GDM1 (cell line): ENCODE measurements at regions not wholly inside any gene's neighbourhood (a gene's known extent, or its start where the extent isn't known, plus 50 kb on each side); places are given as distances from the start of the nearest gene placed in this dataset.
"Not testable (repeated sequence)": the region's sequence is repeated elsewhere in the genome, so short reads cannot be mapped to it uniquely, and the experiment has no call there.

Source experiments
- DNase-seq: peaks from one replicate; lab custom pipeline; 2025; lab: John Stamatoyannopoulos, UW

DNA sequence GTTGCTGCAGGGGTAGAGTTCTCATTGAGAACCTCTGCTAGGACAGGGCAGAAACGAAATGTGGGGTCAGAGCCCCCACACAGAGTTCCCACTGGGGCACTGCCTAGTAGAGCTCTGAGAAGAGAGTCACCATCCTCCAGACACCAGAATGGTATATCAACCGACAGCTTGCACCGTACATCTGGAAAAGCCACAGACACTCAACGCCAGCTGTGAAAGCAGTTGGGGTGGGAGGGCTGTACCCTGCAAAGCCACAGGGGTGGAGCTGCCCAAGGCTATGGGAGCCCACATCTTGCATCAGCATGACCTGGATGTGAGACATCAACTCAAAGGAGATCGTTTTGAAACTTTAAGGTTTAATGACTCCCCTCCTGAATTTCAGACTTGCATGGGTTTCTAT, 284.0 kb upstream of the DEPDC1 start:
- no peak for DNase-seq

DNA sequence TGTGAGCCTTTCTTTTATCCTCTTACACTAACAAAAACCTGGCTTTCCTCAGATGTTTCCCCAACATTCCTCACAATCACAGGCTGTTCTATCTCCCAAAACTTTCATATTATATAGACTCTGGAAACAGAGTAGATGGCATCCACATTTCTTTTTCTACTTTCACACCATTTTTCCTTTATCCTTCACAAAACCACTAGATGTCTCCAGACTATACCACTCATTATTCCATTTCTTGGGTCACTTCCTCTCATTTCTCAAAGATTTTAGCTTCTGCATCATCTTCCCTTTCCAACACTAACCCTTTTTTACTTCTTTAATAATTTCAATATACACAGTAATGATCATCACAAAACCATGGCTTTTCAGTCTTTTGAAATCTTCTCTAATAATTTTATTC, 286.0 kb upstream of the DEPDC1 start:
- no peak for DNase-seq

DNA sequence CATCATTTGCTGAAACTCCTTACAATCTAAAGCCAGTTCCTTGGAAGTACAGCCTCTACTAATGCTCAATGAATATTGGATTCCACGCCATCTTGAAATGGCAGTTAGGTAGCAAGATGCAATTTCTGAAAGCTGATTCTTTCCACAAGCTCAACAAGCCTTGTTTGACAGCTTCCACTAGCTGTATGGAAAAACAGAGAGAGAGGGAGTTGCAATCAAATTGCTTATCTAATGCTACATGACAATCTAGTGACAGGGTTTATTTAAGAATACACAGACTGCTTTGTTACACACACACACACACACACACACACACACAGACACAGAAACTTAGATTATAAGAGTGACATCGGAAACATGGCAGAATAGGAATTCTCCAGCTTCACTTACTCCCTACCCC, 288.4 kb upstream of the DEPDC1 start:
- no peak for DNase-seq

DNA sequence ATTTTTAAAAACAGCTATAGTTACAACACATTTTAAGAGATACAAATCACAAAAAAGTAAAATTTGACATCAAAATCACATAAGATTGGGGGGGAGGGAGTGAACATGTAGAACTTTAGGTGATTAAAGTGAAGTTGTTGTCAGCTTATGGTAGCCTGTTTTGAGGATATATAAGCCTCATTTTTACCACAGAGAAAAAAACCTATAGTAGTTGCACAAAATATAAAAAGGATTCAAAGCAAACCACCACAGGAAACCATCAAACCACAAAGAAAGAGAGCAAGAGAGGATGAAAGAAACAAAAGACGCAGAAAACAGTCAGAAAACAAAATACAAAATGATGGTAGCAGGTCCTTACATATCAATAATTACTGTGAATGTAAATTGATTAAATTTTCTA, 291.9 kb upstream of the DEPDC1 start:
- no peak for DNase-seq

DNA sequence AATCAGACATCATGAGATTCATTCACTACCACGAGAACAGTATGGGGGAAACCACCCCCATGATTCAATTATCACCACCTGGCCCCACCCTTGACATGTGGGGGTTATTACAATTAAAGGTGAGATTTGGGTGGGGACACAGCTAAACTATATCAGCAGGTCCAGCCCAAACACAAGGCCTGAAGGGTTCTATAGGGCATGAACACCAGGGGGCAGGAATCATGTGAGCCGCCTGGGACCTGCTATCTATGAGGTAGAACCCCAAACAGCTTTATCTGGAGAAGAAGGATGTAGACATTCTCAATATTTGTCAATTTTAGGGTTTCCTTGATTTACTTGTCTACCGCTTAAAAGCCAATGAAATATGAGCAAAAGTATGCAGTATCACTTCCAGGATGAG, 294.9 kb upstream of the DEPDC1 start:
- DNase-seq, result no peak

DNA sequence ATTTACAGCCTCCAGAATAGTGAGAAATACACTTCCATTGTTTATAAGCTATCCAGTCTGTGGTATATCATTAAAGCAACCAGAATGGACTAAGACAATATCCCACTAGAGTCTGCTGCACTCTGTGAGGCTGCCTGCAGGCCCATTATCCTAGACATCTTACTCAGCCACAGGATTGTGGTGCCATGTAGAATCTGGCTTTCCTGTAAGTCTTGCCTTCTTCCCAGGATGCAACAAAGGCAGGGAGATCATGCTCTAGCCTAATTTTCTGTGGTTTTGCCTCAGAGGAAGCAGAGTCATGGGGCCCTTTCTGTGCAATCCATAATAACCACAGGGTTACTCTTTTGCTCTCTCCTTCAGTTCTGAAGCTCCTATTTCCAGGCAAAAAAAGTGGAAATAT, 299.1 kb upstream of the DEPDC1 start:
- no peak for DNase-seq

DNA sequence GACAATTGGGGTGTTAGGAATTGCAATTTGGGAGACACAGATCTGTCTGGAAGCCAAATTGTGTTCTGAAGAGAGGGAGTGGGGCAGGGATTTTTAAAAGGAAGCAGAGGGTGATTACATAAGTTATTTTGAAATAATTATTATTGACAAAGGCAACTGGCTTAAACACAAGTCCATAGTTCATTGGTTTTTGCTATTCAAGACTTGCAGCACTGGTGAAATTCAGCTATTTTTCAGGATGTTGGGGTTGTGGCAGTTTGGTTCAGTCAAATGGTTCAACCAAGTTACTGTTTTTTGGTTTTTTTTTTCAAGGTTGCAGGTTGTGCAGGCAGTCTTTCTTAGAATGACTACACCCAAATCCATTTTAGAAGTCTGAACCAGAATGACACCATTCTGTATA, 300.0 kb upstream of the DEPDC1 start:
- DNase-seq, result no peak

DNA sequence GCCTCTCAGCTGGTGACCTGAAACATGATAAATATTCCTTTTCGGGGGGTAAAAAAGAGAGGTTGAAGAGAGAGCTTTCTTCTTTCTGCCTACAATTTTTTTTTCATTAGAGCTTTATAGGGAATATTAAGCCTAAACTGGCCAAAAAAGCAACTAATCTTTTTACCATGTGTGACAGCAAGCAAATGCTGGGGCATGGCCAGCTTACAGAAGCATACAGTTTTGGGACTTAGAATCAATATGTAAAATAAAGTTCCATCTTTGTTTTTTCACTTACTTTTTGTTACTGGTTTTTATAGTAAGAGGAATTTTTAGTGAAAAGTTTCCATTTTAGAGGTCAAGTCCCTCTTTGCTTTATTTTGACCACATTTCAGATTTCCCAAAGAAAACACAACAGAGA, 301.2 kb upstream of the DEPDC1 start:
- DNase-seq, result no peak

DNA sequence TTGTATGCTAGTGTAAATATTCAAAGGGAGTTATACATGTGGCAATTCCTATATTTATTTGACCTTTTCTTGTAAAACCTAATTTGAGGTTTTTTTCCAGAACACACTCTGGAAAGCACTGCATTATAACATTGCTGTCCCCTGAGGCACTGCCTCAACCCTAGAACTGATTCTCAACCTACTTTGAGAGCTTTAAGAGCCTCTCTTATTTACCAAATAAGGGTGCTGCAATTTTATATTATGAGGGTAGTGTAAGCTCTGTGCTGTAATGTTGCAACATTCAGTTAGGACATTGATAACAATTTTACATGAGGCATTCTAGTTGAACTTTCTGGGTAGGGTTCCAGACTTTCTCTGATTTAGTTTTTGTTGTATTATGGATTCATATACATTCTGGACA, 302.2 kb upstream of the DEPDC1 start:
- no peak for DNase-seq

DNA sequence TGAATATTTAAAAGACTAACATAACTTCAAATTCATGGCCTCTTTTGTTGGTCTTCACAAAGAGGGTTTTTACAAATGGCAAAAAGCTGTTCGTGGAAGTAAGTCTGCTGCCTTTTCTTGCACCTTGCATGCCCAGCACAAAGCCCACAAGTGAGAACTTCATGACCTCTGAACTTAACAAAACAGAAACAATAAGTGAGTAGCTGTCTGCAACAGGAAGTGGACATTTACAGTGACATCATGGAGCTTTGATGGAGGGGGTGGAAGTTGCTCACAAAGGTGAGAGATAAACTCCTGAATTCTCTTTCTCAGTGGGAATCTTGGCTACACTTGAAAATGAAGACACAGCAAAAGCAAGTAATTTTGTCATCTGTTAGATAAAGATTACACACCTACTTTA, 303.3 kb upstream of the DEPDC1 start:
- DNase-seq, result no peak

DNA sequence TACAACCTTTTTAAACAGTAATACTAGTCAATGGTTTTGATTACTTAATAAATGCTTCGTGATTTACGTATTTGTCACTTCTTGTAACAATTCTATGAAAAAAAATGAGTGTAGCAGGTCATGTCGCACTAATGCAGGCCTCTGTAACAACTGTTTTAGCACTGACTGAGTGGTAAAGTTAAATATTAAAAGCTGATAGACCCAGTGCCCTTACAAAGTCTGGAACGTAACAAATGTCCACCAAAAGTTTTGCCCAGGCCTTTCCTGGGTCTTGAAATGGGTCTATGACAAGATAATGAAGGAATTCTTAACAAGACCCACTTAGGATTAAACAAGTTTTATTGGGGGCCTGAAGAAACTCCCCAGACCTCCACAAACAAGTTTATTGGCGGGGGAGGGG, 304.6 kb upstream of the DEPDC1 start:
- DNase-seq, result no peak

DNA sequence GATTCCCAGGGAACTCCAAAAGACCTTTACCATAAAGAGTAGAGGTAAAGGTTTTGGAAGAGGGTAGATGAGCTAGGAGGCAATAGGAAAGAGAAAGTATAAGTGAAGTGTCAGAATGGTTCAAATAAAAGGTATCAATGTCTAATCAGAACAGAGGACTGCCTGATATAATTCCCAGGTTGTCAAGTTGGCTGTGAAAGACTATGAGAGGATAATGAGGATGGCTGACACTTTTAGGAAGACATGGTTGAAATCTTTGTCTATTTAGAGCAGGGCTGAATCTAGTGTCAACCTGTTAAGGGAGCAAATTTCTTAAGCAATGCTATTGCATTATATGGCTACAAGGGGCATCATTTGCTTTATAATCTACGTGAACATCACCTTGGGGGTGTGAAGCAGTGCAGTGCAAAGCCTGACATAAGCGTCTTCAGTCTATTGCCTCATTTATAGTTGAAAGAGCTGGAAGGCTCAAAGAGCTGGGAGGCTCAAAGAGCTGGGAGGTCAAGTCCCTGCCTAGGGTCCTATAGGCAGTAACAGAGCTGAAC, 308.3 kb upstream of the DEPDC1 start:
- no peak for DNase-seq

DNA sequence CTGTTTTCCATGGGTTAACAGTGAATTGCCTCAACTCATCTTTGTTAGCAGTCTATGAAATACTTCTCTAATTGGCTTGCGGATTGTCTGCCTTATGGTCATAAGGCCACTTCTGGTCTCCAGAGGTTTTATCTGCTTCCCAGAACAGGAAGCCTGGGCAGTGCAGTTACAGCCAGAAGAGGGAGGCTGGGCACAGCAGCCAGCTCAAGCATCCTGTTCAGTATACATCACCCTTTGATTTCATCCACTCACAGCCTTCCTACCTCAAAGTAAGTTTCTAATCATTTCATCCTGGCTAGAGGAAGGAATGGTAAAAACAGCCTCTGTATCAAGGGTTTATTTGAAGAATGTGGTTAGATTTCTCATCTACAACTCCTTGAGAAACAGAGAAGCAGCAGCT, 311.5 kb upstream of the DEPDC1 start:
- DNase-seq, result no peak

DNA sequence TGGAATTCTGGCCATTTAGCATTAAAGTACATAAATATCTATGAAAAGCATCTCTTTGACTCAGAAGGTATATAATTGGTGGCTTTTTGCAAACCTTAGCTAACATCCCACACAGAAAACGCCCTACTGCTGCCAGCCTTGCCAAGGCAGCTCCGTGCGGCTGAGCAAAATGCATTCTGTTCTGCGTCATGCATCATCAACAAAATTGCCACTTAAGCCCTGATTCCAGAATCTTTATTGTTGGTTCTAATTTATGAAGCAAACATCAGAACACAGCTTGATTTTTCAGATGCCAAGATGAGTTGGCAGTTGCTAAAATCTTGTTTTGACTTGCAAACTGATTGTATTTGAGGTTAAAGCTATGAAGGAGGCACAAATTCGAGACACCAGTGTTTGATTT, 314.9 kb upstream of the DEPDC1 start:
- no peak for DNase-seq

DNA sequence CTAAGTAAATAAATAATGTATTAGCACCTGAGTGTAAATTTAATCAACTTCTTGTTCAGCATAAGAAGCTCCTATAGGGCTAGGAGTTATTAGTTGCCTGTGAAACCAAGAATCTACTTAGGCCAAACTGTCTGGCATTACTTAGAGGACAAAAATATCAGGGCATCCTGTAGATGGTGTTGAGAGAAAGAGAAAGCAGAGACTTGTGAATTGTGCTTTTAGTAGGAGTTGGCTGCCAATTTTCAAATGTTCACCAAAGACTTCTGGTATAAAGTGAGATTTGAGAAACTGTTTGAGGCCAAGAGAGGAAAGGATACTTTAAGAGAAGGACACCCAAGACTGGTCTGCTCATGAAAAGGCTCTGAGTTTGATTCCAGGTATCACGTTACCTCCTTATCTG, 315.5 kb upstream of the DEPDC1 start:
- no peak for DNase-seq

DNA sequence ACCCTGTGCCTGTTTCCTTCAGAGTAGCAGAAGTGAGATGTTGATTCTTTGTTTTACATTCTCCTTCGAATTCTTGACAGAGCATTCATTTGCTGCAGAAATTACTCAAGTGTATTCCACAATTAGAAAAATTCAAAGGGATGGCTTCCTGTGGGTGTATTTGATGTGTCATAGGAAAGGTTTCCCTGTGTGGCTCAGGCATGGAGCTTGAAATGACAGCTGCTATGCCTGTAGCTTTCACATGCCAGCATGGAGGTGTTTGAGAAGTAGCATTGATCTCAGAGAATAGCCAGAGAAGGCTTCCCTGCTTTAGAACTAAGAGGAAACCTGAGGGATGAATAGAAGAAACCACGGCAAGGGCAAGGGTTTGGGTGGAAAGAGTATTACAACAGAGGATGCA, 317.2 kb upstream of the DEPDC1 start:
- no peak for DNase-seq

DNA sequence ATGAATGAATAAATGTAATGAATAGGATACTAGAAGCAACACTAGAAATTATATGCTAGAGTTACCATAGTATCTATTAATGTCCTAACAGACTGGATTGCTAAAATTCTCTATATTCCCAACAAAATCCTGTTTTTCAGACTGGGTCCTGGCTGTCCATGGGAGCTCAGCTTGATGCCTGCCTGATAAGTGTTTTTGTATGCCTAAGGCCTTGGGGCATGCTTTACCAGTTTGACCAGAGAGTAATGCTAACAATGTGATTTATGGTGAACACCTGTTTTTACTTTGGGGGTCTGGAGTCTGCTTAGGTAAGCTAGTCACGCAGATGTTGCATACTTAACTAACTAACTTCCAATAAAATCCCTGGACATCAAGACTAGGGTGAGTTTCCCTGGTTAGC, 318.8 kb upstream of the DEPDC1 start:
- DNase-seq, result no peak

DNA sequence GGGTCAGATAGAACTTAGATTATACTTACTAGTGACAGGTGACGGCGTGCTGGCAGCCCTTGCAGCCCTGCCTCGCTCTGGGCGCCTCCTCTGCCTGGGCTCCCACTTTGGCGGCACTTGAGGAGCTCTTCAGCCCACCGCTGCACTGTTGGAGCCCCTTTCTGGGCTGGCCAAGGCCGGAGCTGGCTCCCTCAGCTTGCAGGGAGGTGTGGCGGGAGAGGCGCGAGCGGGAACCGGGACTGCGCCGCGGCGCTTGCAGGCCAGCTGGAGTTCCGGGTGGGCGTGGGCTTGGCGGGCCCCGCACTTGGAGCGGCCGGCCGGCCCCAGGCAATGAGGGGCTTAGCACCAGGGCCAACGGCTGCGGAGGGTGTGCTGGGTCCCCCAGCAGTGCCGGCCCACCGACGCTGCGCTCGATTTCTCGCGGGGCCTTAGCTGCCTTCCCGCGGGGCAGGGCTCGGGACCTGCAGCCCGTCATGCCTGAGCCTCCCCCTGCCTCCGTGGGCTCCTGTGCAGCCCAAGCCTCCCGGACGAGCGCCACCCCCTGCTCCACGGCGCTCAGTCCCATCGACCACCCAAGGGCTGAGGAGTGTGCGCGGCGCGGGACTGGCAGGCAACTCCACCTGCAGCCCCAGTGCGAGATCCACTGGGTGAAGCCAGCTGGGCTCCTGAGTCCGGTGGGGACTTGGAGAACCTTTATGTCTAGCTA, 320.8 kb upstream of the DEPDC1 start:
- DNase-seq, result not testable (repeated sequence)

DNA sequence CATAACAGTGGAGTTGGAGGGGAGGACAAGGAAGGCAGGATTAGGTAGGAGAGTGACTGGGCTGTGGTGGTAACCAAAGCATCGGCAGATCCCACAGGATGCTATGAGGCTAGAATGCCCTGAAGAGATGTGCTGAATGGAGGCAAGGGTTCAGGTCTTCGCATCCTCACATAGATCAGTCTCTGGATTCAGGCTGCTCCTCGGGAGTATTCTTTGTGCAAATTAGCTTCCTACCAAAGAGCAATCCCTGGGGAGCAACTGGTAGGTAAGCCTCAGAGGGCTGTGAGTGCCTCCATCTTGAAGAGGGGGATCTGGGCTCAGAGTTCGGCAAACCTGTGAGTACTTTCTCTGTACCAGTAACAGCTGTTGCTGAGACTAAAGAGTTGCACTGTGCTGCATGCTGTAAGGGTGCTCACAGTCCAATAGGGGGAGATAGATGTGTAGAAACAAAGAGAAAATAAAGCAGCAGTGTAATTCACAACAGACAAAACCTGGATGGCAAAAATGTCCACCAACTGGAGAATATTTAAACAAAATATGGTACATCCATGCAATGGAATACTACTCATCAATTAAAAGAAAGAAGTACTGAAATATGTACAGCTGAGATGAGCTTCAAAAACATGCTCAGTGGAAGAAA, 322.4 kb upstream of the DEPDC1 start:
- no peak for DNase-seq

DNA sequence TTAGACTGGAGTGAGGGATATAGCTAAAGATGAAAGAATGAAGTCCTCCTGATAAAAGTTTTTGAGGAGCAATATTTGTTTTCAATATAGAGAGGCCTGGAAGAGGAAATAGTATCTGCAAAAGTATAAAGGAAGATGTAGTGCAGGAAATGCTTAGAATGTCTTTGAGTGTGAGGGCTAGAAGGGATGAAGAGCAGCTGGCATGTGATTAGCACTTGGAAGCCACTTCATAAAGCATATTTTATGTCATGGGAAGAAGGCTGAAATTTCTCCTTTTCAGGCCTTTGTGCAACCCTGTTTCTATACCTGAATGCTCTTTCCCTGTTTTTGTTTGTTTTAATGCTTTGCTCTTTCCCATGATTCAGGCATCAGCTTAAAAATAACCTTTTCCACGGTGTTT, 323.3 kb upstream of the DEPDC1 start:
- DNase-seq, result no peak

DNA sequence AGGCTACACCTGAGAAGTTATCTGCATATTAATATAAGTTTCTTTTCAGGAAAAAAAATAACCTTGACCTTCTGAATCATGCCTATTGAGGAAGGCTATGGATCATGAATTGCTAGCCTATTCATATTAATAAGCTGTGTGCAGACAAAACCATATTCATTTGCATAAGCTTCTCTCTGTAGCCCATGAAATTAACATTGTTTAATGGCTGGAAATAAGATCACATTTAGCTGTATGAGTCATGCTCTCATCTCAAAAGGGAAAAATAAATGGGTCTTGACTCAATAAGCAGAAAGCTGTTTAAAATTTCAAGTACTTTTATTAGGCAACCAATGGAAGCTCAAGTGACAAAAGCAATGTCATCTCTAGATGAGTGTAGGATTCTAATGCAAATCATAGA, 330.0 kb upstream of the DEPDC1 start:
- DNase-seq, result no peak

DNA sequence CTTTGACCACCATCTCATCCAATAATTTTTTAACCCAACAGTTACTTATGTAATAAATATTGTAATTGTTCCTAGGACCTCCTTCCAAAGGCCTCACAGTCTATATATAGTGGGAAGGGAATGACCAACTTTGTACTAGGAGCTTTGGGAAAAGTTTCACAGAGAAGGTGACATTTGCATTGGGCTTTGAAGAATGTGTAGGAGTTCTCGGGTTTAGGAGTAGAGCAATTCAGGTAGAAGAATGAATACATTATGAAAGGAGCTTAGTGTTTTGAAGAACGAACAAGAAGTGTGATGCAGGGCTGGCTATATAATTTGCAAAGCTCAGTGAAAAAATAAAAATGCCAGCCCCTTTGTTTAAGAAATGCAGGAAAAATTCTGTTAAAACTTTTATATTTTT, 330.4 kb upstream of the DEPDC1 start:
- DNase-seq, result no peak

DNA sequence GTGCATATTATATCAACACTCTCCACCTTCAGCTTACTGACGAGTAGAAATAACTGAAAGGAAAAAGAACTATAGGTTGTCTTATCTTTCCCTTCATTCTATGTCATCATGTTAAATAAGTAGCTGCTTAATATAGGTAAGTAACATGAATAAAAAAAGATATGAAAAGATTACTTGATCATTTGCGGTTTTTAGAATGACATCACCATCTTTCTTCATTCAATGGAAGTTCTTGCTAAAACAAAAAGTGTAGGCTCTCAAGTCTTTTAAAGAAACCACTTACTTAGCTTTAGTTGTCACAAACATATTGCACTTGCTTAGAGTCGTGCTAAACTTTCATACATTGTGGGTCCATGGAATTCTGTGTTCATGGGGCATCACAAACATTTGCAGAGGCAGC, 331.1 kb upstream of the DEPDC1 start:
- no peak for DNase-seq

DNA sequence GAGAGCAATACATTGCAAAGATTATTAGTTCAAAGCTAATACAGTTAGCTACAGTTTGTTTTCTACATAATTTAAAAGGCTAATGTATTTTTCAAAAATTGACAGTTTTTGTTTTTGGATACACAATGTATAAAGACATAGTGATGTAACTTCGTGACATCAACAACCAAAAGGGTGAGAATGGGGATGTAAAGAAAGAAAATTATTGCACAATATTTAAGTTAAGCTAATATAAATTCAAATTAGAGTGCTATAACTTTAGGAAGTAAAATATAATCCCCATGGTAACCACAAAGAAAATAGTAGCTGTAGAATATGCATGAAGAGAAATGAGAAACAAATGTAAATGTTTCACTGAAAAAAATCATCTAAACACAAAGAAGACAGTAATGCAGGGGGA, 334.4 kb upstream of the DEPDC1 start:
- DNase-seq, result no peak
